B cell (primary cell): ENCODE measurements at regions not wholly inside any gene's neighbourhood (a gene's known extent, or its start where the extent isn't known, plus 50 kb on each side); places are given as distances from the start of the nearest gene placed in this dataset.

Experiments
- CTCF ChIP-seq: fragments of 200-600 bp; IDR thresholded peaks from one replicate; pipeline ENCODE4 v1.8.0; 2022; ENCODE audit warnings: antibody characterized with exemption, mild to moderate bottlenecking
- EZH2 ChIP-seq: IDR thresholded peaks from 2 replicates; pipeline ENCODE4 v1.6.1; 2012; ENCODE audit warnings: borderline replicate concordance, low read depth, mild to moderate bottlenecking, moderate library complexity, low read length; ENCODE audit not compliant: insufficient read depth, poor library complexity, severe bottlenecking

GRCh38 chr5:109971968-109972367 lies 282.2 kb downstream of the MAN2A1 start:
- no peak for TF ChIP-seq CTCF
- TF ChIP-seq EZH2 = no peak
